CD1c-positive myeloid dendritic cell (primary cell): ENCODE measurements at regions not wholly inside any gene's neighbourhood (a gene's known extent, or its start where the extent isn't known, plus 50 kb on each side); places are given as distances from the start of the nearest gene placed in this dataset.
"Not testable (repeated sequence)": the region's sequence is repeated elsewhere in the genome, so short reads cannot be mapped to it uniquely, and the experiment has no call there.

Experiments
- DNase-seq: peaks from one replicate; pipeline ENCODE4 v3.0.0-alpha.2; 2016; ENCODE audit errors: extremely low spot score

GRCh38 chr21:17738176-17738953 is 80.8 kb downstream of the C21orf91 start:
- DNase-seq, result no peak

GRCh38 chr21:17736072-17736471 is 83.1 kb downstream of the C21orf91 start:
- no peak for DNase-seq

- no peak for DNase-seq
These were observed 85.9 kb downstream of the C21orf91 start for GRCh38 chr21:17733209-17733608.

GRCh38 chr21:17732306-17732705 is 86.8 kb downstream of the C21orf91 start:
- no peak for DNase-seq

- no peak for DNase-seq
These were observed 87.6 kb downstream of the C21orf91 start for GRCh38 chr21:17731554-17731953.

GRCh38 chr21:17730782-17731181 is 88.4 kb downstream of the C21orf91 start:
- DNase-seq, result peak; percentile 44

GRCh38 chr21:17729455-17729854 is 89.7 kb downstream of the C21orf91 start:
- no peak for DNase-seq

GRCh38 chr21:17727361-17727760 is 91.8 kb downstream of the C21orf91 start:
- no peak for DNase-seq

GRCh38 chr21:17726047-17726829 is 92.9 kb downstream of the C21orf91 start:
- no peak for DNase-seq

GRCh38 chr21:17725339-17725738 is 93.8 kb downstream of the C21orf91 start:
- DNase-seq, result no peak

GRCh38 chr21:17712887-17713286 is 100.2 kb upstream of the BTG3 start:
- DNase-seq, result no peak

- DNase-seq, result no peak
These were observed 99.2 kb upstream of the BTG3 start for GRCh38 chr21:17711896-17712295.

- no peak for DNase-seq
These were observed 96.5 kb upstream of the BTG3 start for GRCh38 chr21:17709266-17709611.

- no peak for DNase-seq
These were observed 96.0 kb upstream of the BTG3 start for GRCh38 chr21:17708522-17709265.

GRCh38 chr21:17699524-17700189 is 87.0 kb upstream of the BTG3 start:
- no peak for DNase-seq

GRCh38 chr21:17697473-17697872 is 84.8 kb upstream of the BTG3 start:
- no peak for DNase-seq

GRCh38 chr21:17694416-17694815 is 81.7 kb upstream of the BTG3 start:
- not testable (repeated sequence) for DNase-seq

GRCh38 chr21:17693801-17694200 is 81.1 kb upstream of the BTG3 start:
- no peak for DNase-seq

- DNase-seq, result no peak
These were observed 77.4 kb upstream of the BTG3 start for GRCh38 chr21:17690078-17690494.

- peak; percentile 11 for DNase-seq
These were observed 76.5 kb upstream of the BTG3 start for GRCh38 chr21:17688912-17689874.

GRCh38 chr21:17682924-17683323 is 70.2 kb upstream of the BTG3 start:
- no peak for DNase-seq
